ENCODE measurements at regions not wholly inside any gene's neighbourhood (a gene's known extent, or its start where the extent isn't known, plus 50 kb on each side); places are given as distances from the start of the nearest gene placed in this dataset.

DNA sequence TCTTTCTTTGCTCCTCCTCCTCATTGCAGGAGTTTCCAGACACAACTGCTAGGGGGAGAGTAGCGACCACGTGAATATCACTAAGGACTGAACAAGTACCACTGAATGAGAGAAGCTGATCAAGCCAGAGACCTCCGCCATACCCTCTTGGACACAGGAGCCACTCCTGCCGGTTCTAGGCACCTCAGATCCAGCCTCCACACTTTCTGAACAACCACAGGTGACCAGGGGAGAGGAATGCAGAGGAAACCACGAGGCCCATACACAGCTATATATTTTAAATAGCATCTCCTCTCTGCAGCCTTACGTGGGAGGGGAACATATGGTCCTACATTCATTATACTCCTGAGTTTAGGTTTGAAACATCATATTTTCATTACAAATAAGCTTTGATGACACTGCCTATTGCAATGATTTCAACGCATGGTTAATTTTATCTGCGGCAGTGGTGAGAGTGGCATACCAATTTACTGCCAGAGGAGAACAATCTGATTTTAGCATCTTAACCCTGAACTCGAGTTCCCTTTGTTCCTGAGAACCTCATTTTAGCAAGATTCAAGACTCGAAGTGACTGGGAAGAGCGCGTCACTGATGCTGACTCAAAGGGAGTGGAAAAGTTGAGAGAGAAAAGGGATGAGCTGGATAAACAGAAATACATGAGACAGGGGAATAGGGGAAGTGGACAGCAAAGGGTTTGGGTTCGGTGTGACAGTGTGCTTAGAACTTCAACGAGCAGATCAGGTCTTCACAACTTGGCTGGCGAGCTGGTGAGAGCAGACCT is 231.7 kb upstream of the PPARGC1A start:
- no peak for DNase-seq (ENCODE audit: low read depth)
- no peak overlapping the region for H3K4me3 ChIP-seq (ENCODE audit: low read length)
- TF ChIP-seq, protein P1, sequence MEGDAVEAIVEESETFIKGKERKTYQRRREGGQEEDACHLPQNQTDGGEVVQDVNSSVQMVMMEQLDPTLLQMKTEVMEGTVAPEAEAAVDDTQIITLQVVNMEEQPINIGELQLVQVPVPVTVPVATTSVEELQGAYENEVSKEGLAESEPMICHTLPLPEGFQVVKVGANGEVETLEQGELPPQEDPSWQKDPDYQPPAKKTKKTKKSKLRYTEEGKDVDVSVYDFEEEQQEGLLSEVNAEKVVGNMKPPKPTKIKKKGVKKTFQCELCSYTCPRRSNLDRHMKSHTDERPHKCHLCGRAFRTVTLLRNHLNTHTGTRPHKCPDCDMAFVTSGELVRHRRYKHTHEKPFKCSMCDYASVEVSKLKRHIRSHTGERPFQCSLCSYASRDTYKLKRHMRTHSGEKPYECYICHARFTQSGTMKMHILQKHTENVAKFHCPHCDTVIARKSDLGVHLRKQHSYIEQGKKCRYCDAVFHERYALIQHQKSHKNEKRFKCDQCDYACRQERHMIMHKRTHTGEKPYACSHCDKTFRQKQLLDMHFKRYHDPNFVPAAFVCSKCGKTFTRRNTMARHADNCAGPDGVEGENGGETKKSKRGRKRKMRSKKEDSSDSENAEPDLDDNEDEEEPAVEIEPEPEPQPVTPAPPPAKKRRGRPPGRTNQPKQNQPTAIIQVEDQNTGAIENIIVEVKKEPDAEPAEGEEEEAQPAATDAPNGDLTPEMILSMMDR (IDR thresholded peaks at IDR 0.05; ENCODE audit: insufficient read depth, low read depth, low read length, missing control alignments) = no peak

DNA sequence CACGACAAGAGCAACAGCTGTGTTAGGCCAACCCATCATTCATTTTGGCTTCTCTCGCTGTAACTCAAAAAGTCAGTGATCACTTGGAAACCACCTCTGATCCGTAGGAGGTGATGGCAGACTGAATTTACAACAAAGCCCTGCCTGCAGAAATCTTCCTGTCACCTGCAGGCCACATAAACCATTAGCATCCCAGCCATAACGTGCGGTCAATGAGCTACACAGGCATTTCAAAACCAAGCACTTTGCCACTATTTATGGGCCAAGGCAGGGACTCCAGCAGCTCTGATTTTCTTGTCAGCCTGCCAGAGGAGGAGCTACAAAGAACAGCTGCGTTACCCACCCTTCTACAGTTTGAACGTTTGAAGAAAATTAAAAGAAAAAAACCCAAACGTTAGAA is 228.1 kb upstream of the PPARGC1A start:
- H3K4me3 ChIP-seq (ENCODE audit: low read length) = no peak overlapping the region
- TF ChIP-seq, protein P1 (IDR thresholded peaks at IDR 0.05; ENCODE audit: insufficient read depth, low read depth, low read length, missing control alignments) = no peak
- DNase-seq (ENCODE audit: low read depth) = no peak

DNA sequence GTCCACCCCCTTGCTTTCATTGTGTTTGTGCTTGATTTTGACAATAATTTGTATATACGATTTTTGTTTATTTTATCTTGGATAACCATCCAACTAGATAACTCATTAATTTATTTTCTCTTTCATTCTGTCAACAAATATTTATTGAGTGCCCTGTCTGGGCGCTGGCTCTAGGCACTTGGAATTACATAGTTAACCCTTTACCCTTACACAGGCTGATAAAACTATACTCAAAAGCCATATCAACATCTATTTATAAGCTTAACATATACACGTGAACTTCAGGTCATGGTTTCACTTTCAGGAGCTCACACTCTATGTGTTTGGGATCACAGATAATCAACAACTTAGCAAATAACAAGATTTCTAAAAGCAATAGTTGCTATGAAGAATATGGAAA is 226.3 kb upstream of the PPARGC1A start:
- no peak for DNase-seq (ENCODE audit: low read depth)
- TF ChIP-seq, protein P1 (IDR thresholded peaks at IDR 0.05; ENCODE audit: insufficient read depth, low read depth, low read length, missing control alignments) = no peak

DNA sequence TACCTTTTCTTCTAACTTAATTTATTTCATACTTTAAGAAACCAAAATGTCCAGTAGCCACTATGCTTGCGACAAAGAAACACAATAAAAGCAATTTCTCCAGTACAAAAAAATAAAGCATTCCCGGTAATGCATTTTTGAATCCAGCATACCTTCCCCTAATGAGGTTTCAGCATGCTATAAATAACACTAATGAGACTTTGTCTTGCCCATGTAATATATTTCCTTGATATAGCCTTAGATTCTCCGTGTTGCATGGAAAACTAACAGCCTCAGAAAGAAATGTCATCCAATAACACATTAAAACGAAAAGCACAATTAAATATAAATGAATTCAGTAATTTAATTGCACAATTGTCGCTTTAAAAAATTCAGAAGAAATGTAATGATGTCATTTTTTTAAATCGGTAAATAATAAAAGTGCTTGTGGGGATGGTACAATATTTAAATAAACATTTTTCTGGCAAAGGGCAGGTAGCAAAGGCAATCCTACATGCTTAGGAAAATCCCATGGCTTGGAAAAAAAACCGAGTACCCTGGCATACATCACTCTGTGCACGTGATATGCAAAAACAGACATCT is 225.2 kb upstream of the PPARGC1A start:
- DNase-seq (ENCODE audit: low read depth) = no peak
- H3K4me3 ChIP-seq (ENCODE audit: low read length) = no peak overlapping the region
- TF ChIP-seq, protein P1 (IDR thresholded peaks at IDR 0.05; ENCODE audit: insufficient read depth, low read depth, low read length, missing control alignments) = no peak

More for the DNA sequence above, 226.3 kb upstream of the PPARGC1A start:
- H3K4me3 ChIP-seq (ENCODE audit: low read length) = no peak overlapping the region

DNA sequence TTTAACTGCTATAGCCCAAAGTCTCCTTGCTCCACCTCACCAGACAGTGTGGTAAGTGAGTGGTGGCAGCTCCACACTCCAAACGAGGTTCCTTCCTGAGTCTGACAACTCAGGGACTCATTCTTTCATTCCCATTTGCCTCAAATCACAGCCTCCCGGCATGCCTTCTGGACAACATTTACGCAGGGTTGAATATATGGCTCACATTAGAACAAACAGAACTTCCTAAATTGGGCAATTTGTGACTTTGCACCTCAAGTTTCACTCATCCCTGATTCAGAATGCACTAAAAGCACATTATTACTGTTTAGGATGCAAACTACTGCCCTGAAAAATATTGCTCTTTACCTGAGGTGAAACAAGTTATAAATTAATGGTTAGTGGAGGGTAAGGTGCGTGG is 224.6 kb upstream of the PPARGC1A start:
- DNase-seq (ENCODE audit: low read depth) = no peak
- TF ChIP-seq, protein P1 (IDR thresholded peaks at IDR 0.05; ENCODE audit: insufficient read depth, low read depth, low read length, missing control alignments) = no peak
- no peak overlapping the region for H3K4me3 ChIP-seq (ENCODE audit: low read length)

DNA sequence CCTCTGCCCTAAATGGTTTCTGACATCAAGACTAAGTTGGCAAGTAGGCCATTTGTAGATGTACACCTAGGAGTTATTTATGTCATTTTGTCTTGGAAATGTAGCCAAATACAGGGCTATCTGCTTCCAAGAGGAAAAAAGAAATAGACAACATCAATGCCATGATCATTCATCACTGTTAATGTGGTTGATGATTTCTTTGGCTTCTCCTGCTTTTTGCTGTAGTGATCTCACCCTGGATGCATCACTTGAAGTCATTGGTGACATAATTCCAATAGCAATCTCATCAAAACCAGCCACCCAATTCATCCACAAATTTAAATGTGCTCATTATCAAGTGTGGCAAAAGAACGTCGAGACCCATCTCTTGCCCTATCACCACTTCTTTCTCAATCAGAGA is 222.6 kb upstream of the PPARGC1A start:
- DNase-seq (ENCODE audit: low read depth) = no peak
- TF ChIP-seq, protein P1 (IDR thresholded peaks at IDR 0.05; ENCODE audit: insufficient read depth, low read depth, low read length, missing control alignments) = no peak
- no peak overlapping the region for H3K4me3 ChIP-seq (ENCODE audit: low read length)
